ENCODE measurements at regions not wholly inside any gene's neighbourhood (a gene's known extent, or its start where the extent isn't known, plus 50 kb on each side); places are given as distances from the start of the nearest gene placed in this dataset.

- TF ChIP-seq, protein P1, sequence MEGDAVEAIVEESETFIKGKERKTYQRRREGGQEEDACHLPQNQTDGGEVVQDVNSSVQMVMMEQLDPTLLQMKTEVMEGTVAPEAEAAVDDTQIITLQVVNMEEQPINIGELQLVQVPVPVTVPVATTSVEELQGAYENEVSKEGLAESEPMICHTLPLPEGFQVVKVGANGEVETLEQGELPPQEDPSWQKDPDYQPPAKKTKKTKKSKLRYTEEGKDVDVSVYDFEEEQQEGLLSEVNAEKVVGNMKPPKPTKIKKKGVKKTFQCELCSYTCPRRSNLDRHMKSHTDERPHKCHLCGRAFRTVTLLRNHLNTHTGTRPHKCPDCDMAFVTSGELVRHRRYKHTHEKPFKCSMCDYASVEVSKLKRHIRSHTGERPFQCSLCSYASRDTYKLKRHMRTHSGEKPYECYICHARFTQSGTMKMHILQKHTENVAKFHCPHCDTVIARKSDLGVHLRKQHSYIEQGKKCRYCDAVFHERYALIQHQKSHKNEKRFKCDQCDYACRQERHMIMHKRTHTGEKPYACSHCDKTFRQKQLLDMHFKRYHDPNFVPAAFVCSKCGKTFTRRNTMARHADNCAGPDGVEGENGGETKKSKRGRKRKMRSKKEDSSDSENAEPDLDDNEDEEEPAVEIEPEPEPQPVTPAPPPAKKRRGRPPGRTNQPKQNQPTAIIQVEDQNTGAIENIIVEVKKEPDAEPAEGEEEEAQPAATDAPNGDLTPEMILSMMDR (IDR thresholded peaks at IDR 0.05), result no peak
- no peak for TF ChIP-seq POLR2A (IDR thresholded peaks at IDR 0.05)
- TF ChIP-seq POLR2AphosphoS5 (IDR thresholded peaks at IDR 0.05), result no peak
These were observed 186.3 kb upstream of the BRINP3 start for GRCh38 chr1:190663962-190664361.
